WTC11 (cell line): ENCODE measurements at regions not wholly inside any gene's neighbourhood (a gene's known extent, or its start where the extent isn't known, plus 50 kb on each side); places are given as distances from the start of the nearest gene placed in this dataset.

Experiments used
- ATAC-seq: fragments of 200-7000 bp; cut with Tn5 transposase; 2 replicates; pipeline ENCODE4 v1.10.0; 2021; ENCODE audit warnings: mild to moderate bottlenecking, moderate library complexity
- CTCF ChIA-PET: fragments of 300-600 bp; sonication (Branson Sonifier 250); formaldehyde crosslinking; loops from one replicate; lab custom pipeline; 2021; ENCODE audit warnings: antibody characterized with exemption; lab: Charles Lee
- POLR2A ChIA-PET: fragments of 350-600 bp; sonication (Branson Sonifier 250); formaldehyde crosslinking; loops from one replicate; lab custom pipeline; 2021; ENCODE audit warnings: antibody characterized with exemption; lab: Charles Lee
- DNase-seq: peaks from one replicate; pipeline ENCODE4 v3.0.0; 2021; ENCODE audit warnings: low spot score
- H3K27ac Mint-ChIP-seq: 2 replicates; pipeline ENCODE4 v1.8.0; 2021; ENCODE audit warnings: mixed read lengths
- H3K27me3 Mint-ChIP-seq: 2 replicates; pipeline ENCODE4 v1.8.0; 2021; ENCODE audit warnings: low read depth, mild to moderate bottlenecking, moderate library complexity, mixed read lengths
- H3K36me3 Mint-ChIP-seq: 2 replicates; pipeline ENCODE4 v1.8.0; 2021; ENCODE audit warnings: mixed read lengths
- H3K4me1 Mint-ChIP-seq: 2 replicates; pipeline ENCODE4 v1.8.0; 2022; ENCODE audit warnings: mixed read lengths
- H3K4me3 Mint-ChIP-seq: 2 replicates; pipeline ENCODE4 v1.8.0; 2021; ENCODE audit warnings: mild to moderate bottlenecking, moderate library complexity, mixed read lengths
- H3K9me3 Mint-ChIP-seq: 2 replicates; pipeline ENCODE4 v1.8.0; 2021; ENCODE audit warnings: mixed read lengths
- ATF2 ChIP-seq: sonication (generic); formaldehyde crosslinking; IDR thresholded peaks from 2 replicates; pipeline ENCODE4 v1.8.1; 2022; ENCODE audit warnings: low read depth, missing genetic modification reagents, borderline replicate concordance
- EMX1 ChIP-seq: fragments of 250-450 bp; sonication (Bioruptor Pico); IDR thresholded peaks from 2 replicates; pipeline ENCODE4 v1.8.0; 2021; ENCODE audit warnings: mild to moderate bottlenecking
- FOXP1 ChIP-seq: sonication (generic); formaldehyde crosslinking; IDR thresholded peaks from 2 replicates; pipeline ENCODE4 v1.8.0; 2022; ENCODE audit warnings: missing genetic modification reagents, mild to moderate bottlenecking, moderate library complexity, borderline replicate concordance
- GRHL2 ChIP-seq: fragments of 250-450 bp; sonication (Bioruptor Pico); IDR thresholded peaks from 2 replicates; pipeline ENCODE4 v1.8.0; 2022; ENCODE audit warnings: mild to moderate bottlenecking, moderate library complexity; ENCODE audit not compliant: insufficient replicate concordance, severe bottlenecking
- GTF2I ChIP-seq: fragments of 250-450 bp; sonication (Bioruptor Pico); conservative IDR thresholded peaks from 2 replicates; pipeline ENCODE4 v1.4.0; 2021; ENCODE audit warnings: mild to moderate bottlenecking
- IRF2 ChIP-seq: sonication (generic); formaldehyde crosslinking; IDR thresholded peaks from 2 replicates; pipeline ENCODE4 v1.8.0; 2022; ENCODE audit warnings: low read depth, missing genetic modification reagents, borderline replicate concordance
- MXD4 ChIP-seq: fragments of 250-450 bp; sonication (Bioruptor Pico); IDR thresholded peaks from 2 replicates; pipeline ENCODE4 v1.8.0; 2021; ENCODE audit warnings: mild to moderate bottlenecking, moderate library complexity, borderline replicate concordance
- MYBL2 ChIP-seq: sonication (generic); formaldehyde crosslinking; IDR thresholded peaks from 2 replicates; pipeline ENCODE4 v1.8.1; 2023; ENCODE audit warnings: mild to moderate bottlenecking, moderate library complexity, missing genetic modification reagents
- NR1H2 ChIP-seq: sonication (generic); formaldehyde crosslinking; IDR thresholded peaks from 2 replicates; pipeline ENCODE4 v1.9.0; 2021; ENCODE audit warnings: mild to moderate bottlenecking, moderate library complexity, missing genetic modification reagents
- PRRX2 ChIP-seq: fragments of 250-450 bp; sonication (Bioruptor Pico); IDR thresholded peaks from 2 replicates; pipeline ENCODE4 v1.8.0; 2021; ENCODE audit warnings: mild to moderate bottlenecking
- TCF7 ChIP-seq: sonication (generic); formaldehyde crosslinking; IDR thresholded peaks from 2 replicates; pipeline ENCODE4 v1.8.0; 2022; ENCODE audit warnings: mild to moderate bottlenecking, low read depth, missing genetic modification reagents, moderate library complexity
- ZNF416 ChIP-seq: fragments of 250-450 bp; sonication (Bioruptor Pico); IDR thresholded peaks from 2 replicates; pipeline ENCODE4 v1.9.0; 2021; ENCODE audit warnings: mild to moderate bottlenecking, inconsistent platforms
- TF ChIP-seq, protein P1 (sequence below): sonication (generic); formaldehyde crosslinking; IDR thresholded peaks from 2 replicates; pipeline ENCODE4 v1.8.1; 2022; ENCODE audit warnings: low read depth, mild to moderate bottlenecking, moderate library complexity, missing genetic modification reagents, borderline replicate concordance
- TF ChIP-seq, protein P2 (sequence below): sonication (generic); formaldehyde crosslinking; IDR thresholded peaks from 2 replicates; pipeline ENCODE4 v1.8.1; 2023; ENCODE audit warnings: mild to moderate bottlenecking, missing genetic modification reagents, borderline replicate concordance
- TF ChIP-seq, protein P3 (sequence below): sonication (generic); formaldehyde crosslinking; IDR thresholded peaks from 2 replicates; pipeline ENCODE4 v1.8.0; 2023; ENCODE audit warnings: mild to moderate bottlenecking, missing genetic modification reagents
- TF ChIP-seq, protein P4 (sequence below): fragments of 250-450 bp; sonication (Bioruptor Pico); IDR thresholded peaks from 2 replicates; pipeline ENCODE4 v1.9.0; 2021; ENCODE audit warnings: mild to moderate bottlenecking

DNA sequence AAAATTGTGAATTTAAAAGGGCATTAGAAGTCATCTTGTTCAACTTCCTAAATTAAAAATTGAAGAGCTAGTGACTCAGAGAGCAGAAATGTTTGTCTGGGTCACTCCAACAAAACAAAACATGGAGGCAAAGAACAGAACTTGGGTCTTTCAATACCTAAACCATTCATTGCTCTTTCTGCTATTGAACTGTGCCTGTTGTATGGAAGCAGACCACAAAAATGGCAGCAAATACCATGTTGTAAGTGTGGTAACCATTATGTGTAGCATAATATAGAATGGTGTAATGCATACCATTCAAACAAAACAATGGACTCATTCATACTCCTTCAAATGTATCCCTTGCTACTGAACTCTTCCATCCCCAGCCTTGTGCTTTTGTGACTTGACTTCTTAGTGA, 360.2 kb upstream of the NRG3 start:
- Mint-ChIP-seq H3K36me3 (peaks cover 7% of the 10 kb centered on the region), H3K4me1 (no peaks in the 10 kb centered on the region), H3K9me3 (peaks cover 14% of the 10 kb centered on the region), H3K4me3 (no peak overlapping the region), H3K27ac (no peak overlapping the region), H3K27me3 (no peaks in the 10 kb centered on the region)
- CTCF ChIA-PET = no interaction called here
- POLR2A ChIA-PET = no interaction called here
- TF ChIP-seq MYBL2 (CRISPR knock-in tag) (no peak), ATF2 (CRISPR knock-in tag) (no peak), IRF2 (CRISPR knock-in tag) (no peak), EMX1 (no peak), MXD4 (CRISPR knock-in tag) (no peak), TCF7 (CRISPR knock-in tag) (no peak), ZNF416 (no peak), FOXP1 (CRISPR knock-in tag) (no peak), GRHL2 (CRISPR knock-in tag) (no peak), GTF2I (no peak), NR1H2 (CRISPR knock-in tag) (no peak), PRRX2 (CRISPR knock-in tag) (no peak)
- TF ChIP-seq, protein P1, sequence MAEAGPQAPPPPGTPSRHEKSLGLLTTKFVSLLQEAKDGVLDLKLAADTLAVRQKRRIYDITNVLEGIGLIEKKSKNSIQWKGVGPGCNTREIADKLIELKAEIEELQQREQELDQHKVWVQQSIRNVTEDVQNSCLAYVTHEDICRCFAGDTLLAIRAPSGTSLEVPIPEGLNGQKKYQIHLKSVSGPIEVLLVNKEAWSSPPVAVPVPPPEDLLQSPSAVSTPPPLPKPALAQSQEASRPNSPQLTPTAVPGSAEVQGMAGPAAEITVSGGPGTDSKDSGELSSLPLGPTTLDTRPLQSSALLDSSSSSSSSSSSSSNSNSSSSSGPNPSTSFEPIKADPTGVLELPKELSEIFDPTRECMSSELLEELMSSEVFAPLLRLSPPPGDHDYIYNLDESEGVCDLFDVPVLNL (CRISPR knock-in tag) = no peak
- TF ChIP-seq, protein P2, sequence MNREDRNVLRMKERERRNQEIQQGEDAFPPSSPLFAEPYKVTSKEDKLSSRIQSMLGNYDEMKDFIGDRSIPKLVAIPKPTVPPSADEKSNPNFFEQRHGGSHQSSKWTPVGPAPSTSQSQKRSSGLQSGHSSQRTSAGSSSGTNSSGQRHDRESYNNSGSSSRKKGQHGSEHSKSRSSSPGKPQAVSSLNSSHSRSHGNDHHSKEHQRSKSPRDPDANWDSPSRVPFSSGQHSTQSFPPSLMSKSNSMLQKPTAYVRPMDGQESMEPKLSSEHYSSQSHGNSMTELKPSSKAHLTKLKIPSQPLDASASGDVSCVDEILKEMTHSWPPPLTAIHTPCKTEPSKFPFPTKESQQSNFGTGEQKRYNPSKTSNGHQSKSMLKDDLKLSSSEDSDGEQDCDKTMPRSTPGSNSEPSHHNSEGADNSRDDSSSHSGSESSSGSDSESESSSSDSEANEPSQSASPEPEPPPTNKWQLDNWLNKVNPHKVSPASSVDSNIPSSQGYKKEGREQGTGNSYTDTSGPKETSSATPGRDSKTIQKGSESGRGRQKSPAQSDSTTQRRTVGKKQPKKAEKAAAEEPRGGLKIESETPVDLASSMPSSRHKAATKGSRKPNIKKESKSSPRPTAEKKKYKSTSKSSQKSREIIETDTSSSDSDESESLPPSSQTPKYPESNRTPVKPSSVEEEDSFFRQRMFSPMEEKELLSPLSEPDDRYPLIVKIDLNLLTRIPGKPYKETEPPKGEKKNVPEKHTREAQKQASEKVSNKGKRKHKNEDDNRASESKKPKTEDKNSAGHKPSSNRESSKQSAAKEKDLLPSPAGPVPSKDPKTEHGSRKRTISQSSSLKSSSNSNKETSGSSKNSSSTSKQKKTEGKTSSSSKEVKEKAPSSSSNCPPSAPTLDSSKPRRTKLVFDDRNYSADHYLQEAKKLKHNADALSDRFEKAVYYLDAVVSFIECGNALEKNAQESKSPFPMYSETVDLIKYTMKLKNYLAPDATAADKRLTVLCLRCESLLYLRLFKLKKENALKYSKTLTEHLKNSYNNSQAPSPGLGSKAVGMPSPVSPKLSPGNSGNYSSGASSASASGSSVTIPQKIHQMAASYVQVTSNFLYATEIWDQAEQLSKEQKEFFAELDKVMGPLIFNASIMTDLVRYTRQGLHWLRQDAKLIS = no peak
- TF ChIP-seq, protein P3, sequence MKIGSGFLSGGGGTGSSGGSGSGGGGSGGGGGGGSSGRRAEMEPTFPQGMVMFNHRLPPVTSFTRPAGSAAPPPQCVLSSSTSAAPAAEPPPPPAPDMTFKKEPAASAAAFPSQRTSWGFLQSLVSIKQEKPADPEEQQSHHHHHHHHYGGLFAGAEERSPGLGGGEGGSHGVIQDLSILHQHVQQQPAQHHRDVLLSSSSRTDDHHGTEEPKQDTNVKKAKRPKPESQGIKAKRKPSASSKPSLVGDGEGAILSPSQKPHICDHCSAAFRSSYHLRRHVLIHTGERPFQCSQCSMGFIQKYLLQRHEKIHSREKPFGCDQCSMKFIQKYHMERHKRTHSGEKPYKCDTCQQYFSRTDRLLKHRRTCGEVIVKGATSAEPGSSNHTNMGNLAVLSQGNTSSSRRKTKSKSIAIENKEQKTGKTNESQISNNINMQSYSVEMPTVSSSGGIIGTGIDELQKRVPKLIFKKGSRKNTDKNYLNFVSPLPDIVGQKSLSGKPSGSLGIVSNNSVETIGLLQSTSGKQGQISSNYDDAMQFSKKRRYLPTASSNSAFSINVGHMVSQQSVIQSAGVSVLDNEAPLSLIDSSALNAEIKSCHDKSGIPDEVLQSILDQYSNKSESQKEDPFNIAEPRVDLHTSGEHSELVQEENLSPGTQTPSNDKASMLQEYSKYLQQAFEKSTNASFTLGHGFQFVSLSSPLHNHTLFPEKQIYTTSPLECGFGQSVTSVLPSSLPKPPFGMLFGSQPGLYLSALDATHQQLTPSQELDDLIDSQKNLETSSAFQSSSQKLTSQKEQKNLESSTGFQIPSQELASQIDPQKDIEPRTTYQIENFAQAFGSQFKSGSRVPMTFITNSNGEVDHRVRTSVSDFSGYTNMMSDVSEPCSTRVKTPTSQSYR (CRISPR knock-in tag) = no peak
- TF ChIP-seq, protein P4, sequence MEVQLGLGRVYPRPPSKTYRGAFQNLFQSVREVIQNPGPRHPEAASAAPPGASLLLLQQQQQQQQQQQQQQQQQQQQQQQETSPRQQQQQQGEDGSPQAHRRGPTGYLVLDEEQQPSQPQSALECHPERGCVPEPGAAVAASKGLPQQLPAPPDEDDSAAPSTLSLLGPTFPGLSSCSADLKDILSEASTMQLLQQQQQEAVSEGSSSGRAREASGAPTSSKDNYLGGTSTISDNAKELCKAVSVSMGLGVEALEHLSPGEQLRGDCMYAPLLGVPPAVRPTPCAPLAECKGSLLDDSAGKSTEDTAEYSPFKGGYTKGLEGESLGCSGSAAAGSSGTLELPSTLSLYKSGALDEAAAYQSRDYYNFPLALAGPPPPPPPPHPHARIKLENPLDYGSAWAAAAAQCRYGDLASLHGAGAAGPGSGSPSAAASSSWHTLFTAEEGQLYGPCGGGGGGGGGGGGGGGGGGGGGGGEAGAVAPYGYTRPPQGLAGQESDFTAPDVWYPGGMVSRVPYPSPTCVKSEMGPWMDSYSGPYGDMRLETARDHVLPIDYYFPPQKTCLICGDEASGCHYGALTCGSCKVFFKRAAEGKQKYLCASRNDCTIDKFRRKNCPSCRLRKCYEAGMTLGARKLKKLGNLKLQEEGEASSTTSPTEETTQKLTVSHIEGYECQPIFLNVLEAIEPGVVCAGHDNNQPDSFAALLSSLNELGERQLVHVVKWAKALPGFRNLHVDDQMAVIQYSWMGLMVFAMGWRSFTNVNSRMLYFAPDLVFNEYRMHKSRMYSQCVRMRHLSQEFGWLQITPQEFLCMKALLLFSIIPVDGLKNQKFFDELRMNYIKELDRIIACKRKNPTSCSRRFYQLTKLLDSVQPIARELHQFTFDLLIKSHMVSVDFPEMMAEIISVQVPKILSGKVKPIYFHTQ = no peak
- DNase-seq (no peak), ATAC-seq (no peak)
